GM18951 (cell line): ENCODE measurements at regions not wholly inside any gene's neighbourhood (a gene's known extent, or its start where the extent isn't known, plus 50 kb on each side); places are given as distances from the start of the nearest gene placed in this dataset.

ENCODE experiments used
- POLR2A ChIP-seq: IDR thresholded peaks from 4 replicates; pipeline ENCODE4 v1.6.1; 2011; ENCODE audit warnings: mild to moderate bottlenecking; ENCODE audit not compliant: insufficient read length, insufficient read depth; ENCODE audit errors: extremely low read depth
- in situ Hi-C: fragments of 300-500 bp; cut with MboI; formaldehyde crosslinking; loops from one replicate; pipeline ENCODE4 v1.12.0; 2022; ENCODE audit warnings: low sequenced_read_pairs, mixed read lengths, inconsistent platforms; ENCODE audit not compliant: unreplicated experiment

DNA sequence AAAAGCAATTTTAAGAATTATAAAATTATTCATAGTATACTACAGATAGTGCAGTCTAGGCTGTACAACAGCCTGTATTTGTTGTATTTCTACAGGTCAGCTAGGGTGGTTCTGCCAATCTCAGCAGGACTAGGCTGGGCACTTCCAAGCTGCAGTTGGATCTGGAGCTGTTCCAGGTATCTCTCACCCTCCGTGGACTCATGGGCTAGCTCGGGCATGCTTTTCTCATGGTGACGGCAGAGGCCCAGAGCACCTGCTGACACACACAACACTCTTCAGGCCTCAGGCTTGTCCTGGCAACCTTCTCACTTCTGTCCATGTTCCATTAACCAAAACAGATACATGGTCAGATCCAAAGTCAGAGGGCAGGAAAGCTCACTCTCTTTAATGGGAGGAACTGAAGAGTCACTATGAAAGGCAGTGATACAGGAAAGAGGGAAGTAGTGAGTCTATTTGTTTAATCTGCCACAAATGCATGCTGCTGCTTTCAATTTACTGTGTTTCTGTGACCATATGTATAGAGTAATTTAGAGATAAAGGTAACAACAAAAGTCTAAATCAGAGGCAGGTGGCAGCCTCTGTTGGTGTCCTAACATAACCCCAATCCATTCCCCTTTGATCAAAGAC, 462.4 kb upstream of the ACVR2A start:
- in situ Hi-C loops: no loop called here
- no peak for TF ChIP-seq POLR2A

DNA sequence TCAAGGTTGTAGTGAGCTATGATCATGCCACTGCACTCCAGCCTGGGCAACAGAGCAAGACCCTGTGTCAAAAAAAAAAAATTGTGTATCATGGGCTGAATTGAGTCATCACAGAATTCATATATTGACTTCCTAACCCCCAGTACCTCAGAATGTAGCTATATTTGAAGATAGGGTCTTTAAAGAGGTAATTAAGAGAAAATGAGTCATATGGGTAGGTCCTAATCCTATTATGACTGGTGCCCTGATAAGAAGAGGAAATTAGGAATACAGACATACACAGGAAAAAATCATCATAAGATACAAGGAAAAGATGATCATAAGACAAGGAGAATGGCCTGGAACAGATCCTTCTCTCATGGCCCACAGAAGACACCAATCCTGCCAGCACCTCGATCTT, 466.4 kb upstream of the ACVR2A start:
- in situ Hi-C loops: no loop called here
- TF ChIP-seq POLR2A: no peak

- no peak for TF ChIP-seq POLR2A
Measured at GRCh38 chr2:147375073-147375472, 469.8 kb upstream of the ACVR2A start.

DNA sequence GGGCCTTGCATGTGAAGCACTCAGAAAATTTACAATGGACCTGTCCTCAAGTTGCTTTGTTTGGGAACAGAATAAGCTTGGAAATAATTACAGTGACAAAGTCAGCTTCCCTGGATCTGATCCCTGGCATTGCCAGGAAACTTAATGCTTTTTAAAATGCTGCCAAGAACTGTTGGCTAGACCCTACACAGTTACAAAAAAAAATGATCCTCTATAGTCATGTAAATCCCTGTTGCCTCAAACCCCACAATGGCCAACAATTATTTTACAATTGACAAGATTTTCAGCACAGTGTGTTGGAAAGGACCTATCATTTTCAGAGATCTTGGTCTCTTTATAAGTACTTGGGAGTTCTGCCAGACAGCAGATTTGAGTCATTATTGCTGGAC, 470.4 kb upstream of the ACVR2A start:
- in situ Hi-C loops: no loop called here
- TF ChIP-seq POLR2A: no peak

More at GRCh38 chr2:147375073-147375472, 469.8 kb upstream of the ACVR2A start:
- in situ Hi-C loops: no loop called here

- in situ Hi-C loops: no loop called here
- TF ChIP-seq POLR2A: no peak
Measured at GRCh38 chr2:147373800-147374422, 470.9 kb upstream of the ACVR2A start.

GRCh38 chr2:147368306-147368705, 476.5 kb upstream of the ACVR2A start:
- in situ Hi-C loops: no loop called here
- TF ChIP-seq POLR2A: no peak

DNA sequence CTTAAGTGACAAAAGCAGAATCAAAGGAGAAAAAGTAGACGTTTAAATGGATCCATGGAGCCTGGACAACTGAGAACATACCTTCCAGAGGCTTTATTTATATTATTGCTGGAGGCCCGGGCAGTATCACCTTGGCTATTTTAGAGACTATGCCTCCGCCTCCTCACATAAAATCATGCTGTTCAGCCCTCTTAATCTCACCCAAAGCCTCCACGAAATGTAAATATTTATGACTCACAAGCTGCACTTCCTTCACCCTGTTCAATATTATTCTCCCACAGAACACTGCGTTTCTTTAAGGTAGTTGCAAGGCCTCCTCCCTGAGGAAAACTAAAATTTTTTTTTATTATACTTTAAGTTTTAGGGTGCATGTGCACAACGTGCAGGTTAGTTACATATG, 478.6 kb upstream of the ACVR2A start:
- no peak for TF ChIP-seq POLR2A
- in situ Hi-C loops: no loop called here

- in situ Hi-C loops: no loop called here
- no peak for TF ChIP-seq POLR2A
Measured at GRCh38 chr2:147365622-147366021, 479.2 kb upstream of the ACVR2A start.

GRCh38 chr2:147364597-147364996, 480.2 kb upstream of the ACVR2A start:
- no peak for TF ChIP-seq POLR2A
- in situ Hi-C loops: no loop called here

- no peak for TF ChIP-seq POLR2A
- in situ Hi-C loops: no loop called here
Measured at GRCh38 chr2:147363181-147363580, 481.6 kb upstream of the ACVR2A start.

DNA sequence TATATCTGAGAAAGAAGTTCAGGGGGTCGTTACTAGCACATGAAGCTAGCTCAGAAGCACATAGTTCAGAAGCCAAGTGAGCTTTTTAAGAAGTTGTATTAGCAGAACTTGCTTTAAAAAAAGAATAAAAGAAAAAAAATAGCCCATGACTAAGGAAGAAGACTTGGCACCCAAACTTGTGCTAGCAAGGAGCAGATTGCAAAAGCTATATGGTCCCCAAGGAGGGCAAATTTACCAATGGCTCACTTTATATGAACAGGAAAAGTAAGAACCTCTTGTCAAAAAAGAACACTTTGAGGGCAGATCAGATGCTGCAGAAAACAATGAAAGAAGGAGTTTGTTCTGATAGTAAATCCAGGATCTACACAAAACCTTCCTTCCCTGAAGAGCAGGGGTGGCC, 486.5 kb upstream of the ACVR2A start:
- in situ Hi-C loops: no loop called here

GRCh38 chr2:147356157-147356556, 488.7 kb upstream of the ACVR2A start:
- no peak for TF ChIP-seq POLR2A
- in situ Hi-C loops: no loop called here

More for the DNA sequence above, 486.5 kb upstream of the ACVR2A start:
- no peak for TF ChIP-seq POLR2A

DNA sequence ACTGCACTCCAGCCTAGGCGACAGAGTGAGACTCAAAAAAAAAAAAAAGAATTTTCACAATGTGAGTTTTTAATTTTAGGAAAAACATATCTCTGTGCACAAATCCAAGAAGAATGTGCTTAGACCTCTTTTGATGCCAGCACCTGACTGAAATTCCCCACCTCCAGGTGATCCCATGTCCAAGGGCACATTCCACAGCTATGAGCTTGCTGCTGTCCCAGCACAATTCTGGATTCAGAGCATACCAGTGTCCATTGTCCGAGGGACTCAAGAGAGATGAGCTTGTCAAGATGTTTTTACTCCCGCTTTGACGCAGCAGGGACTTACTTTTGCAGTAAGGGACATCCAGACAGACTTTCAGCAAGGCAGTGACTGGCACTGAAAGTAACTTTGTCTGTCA, 489.1 kb upstream of the ACVR2A start:
- in situ Hi-C loops: no loop called here

GRCh38 chr2:147353072-147353381, 491.8 kb upstream of the ACVR2A start:
- no peak for TF ChIP-seq POLR2A
- in situ Hi-C loops: no loop called here

More for the DNA sequence above, 489.1 kb upstream of the ACVR2A start:
- TF ChIP-seq POLR2A: no peak
